Loucy (cell line): ENCODE measurements at regions not wholly inside any gene's neighbourhood (a gene's known extent, or its start where the extent isn't known, plus 50 kb on each side); places are given as distances from the start of the nearest gene placed in this dataset.

Experiments
- CTCF ChIP-seq: fragments of 200-600 bp; sonication (generic); conservative IDR thresholded peaks from 2 replicates; pipeline ENCODE4 v1.5.1; 2014; ENCODE audit warnings: mild to moderate bottlenecking, antibody characterized with exemption, low read length
- EZH2phosphoT487 ChIP-seq: fragments of 200-600 bp; IDR thresholded peaks from 2 replicates; pipeline ENCODE4 v1.6.1; 2018; ENCODE audit warnings: antibody characterized with exemption, mild to moderate bottlenecking, moderate library complexity, borderline replicate concordance

GRCh38 chr18:44259610-44260009 lies 421.1 kb upstream of the SETBP1 start:
- TF ChIP-seq CTCF (no peak), EZH2phosphoT487 (no peak)
